Activated CD8-positive, alpha-beta memory T cell treated with anti-CD3 and anti-CD28 coated beads, Interleukin-2, amount 50 U/mL, for 48 hours (primary cell): ENCODE measurements at regions not wholly inside any gene's neighbourhood (a gene's known extent, or its start where the extent isn't known, plus 50 kb on each side); places are given as distances from the start of the nearest gene placed in this dataset.

ENCODE experiments used
- DNase-seq: peaks from one replicate; pipeline ENCODE4 v3.0.0-alpha.2; 2020

- no peak for DNase-seq
Observed at GRCh38 chr4:130210864-130211263, 1114.9 kb downstream of the C4orf33 start.

- no peak for DNase-seq
Observed at GRCh38 chr4:130214268-130214667, 1118.3 kb downstream of the C4orf33 start.

GRCh38 chr4:130233377-130234047 is 1137.6 kb downstream of the C4orf33 start:
- DNase-seq = no peak

- DNase-seq = no peak
Observed at GRCh38 chr4:130238121-130238520, 1142.2 kb downstream of the C4orf33 start.

GRCh38 chr4:130249002-130249401 is 1153.0 kb downstream of the C4orf33 start:
- no peak for DNase-seq

- no peak for DNase-seq
Observed at GRCh38 chr4:130257271-130257670, 1161.3 kb downstream of the C4orf33 start.

GRCh38 chr4:130266814-130267213 is 1170.9 kb downstream of the C4orf33 start:
- no peak for DNase-seq

- no peak for DNase-seq
Observed at GRCh38 chr4:130288576-130288975, 1192.6 kb downstream of the C4orf33 start.

- no peak for DNase-seq
Observed at GRCh38 chr4:130293692-130294091, 1197.7 kb downstream of the C4orf33 start.

- DNase-seq = no peak
Observed at GRCh38 chr4:130296448-130296847, 1200.5 kb downstream of the C4orf33 start.

GRCh38 chr4:130306566-130306965 is 1210.6 kb downstream of the C4orf33 start:
- DNase-seq = no peak

- DNase-seq = no peak
Observed at GRCh38 chr4:130309221-130309620, 1213.3 kb downstream of the C4orf33 start.

GRCh38 chr4:130322439-130322838 is 1226.5 kb downstream of the C4orf33 start:
- DNase-seq = no peak

- no peak for DNase-seq
Observed at GRCh38 chr4:130329036-130329435, 1233.1 kb downstream of the C4orf33 start.

GRCh38 chr4:130333241-130333759 is 1237.3 kb downstream of the C4orf33 start:
- no peak for DNase-seq

- DNase-seq = no peak
Observed at GRCh38 chr4:130335417-130336194, 1239.7 kb downstream of the C4orf33 start.

- DNase-seq = no peak
Observed at GRCh38 chr4:130336585-130337217, 1240.7 kb downstream of the C4orf33 start.

- DNase-seq = no peak
Observed at GRCh38 chr4:130338851-130339250, 1242.9 kb downstream of the C4orf33 start.

GRCh38 chr4:130349745-130350144 is 1253.8 kb downstream of the C4orf33 start:
- DNase-seq = no peak

GRCh38 chr4:130356873-130357272 is 1260.9 kb downstream of the C4orf33 start:
- DNase-seq = no peak

GRCh38 chr4:130359542-130359941 is 1263.6 kb downstream of the C4orf33 start:
- no peak for DNase-seq

GRCh38 chr4:130361616-130362015 is 1265.7 kb downstream of the C4orf33 start:
- no peak for DNase-seq

- no peak for DNase-seq
Observed at GRCh38 chr4:130368668-130369067, 1272.7 kb downstream of the C4orf33 start.

- no peak for DNase-seq
Observed at GRCh38 chr4:130393231-130393630, 1297.3 kb downstream of the C4orf33 start.
